ENCODE measurements at regions not wholly inside any gene's neighbourhood (a gene's known extent, or its start where the extent isn't known, plus 50 kb on each side); places are given as distances from the start of the nearest gene placed in this dataset.

GRCh38 chr7:46671108-46671769 is 750.2 kb upstream of the IGFBP3 start:
- H3K27me3 ChIP-seq (replicated peaks in 1 of 2; ENCODE audit: control insufficient read depth in 2 of 2, insufficient read depth in 2 of 2, low read length in 1 of 2) = no peaks in the 10 kb centered on the region
- no peaks in the 10 kb centered on the region for H3K36me3 ChIP-seq (ENCODE audit: control insufficient read depth in 2 of 2, insufficient read depth in 2 of 2, low read length in 1 of 2)
- in situ Hi-C loops (cut with MboI) (no loop called here), intact Hi-C loops (cut with micrococcal nuclease; ENCODE audit: unreplicated experiment) (no loop called here)
- SMC1A ChIA-PET (ENCODE audit: uncharacterized antibody, unreplicated experiment) = interaction anchor here (0.8 to 3.4 kb wide), 5 partner anchors 11 to 113 kb away, joined by 3 to 22 read pairs (median 4); no protein-coding TSS in a partner anchor
- 83% methylated on average over 1 of the region's 1 CpG for WGBS (ENCODE audit: insufficient coverage, insufficient replicate concordance, low lambda C conversion rate, missing lambda C conversion rate)
- H2AFZ ChIP-seq (ENCODE audit: control insufficient read depth, low read depth, low read length) = no peak overlapping the region
- H3K27ac ChIP-seq (ENCODE audit: control insufficient read depth, insufficient read depth) = no peak overlapping the region
- RAD21 ChIA-PET (ENCODE audit: unreplicated experiment) = interaction anchor here (0.9 to 1.0 kb wide), 4 partner anchors 10 to 11 kb away, joined by 3 to 4 read pairs (median 3); no protein-coding TSS in a partner anchor
- no peak overlapping the region for H3K4me3 ChIP-seq
- no peak overlapping the region for H3K9ac ChIP-seq (ENCODE audit: control insufficient read depth, insufficient read depth, low read length)
- TF ChIP-seq CHD2 (IDR thresholded peaks at IDR 0.05; ENCODE audit: borderline replicate concordance, low read depth, low read length) (no peak), BACH1 (IDR thresholded peaks at IDR 0.05; ENCODE audit: borderline replicate concordance) (no peak), PKNOX1 (IDR thresholded peaks at IDR 0.05) (no peak), SUPT20H (IDR thresholded peaks at IDR 0.05; ENCODE audit: borderline replicate concordance, control insufficient read depth, low read depth, low read length) (no peak), SIX5 (IDR thresholded peaks at IDR 0.05; ENCODE audit: low read depth, low read length, severe bottlenecking) (no peak), POU2F2 (IDR thresholded peaks at IDR 0.05; ENCODE audit: borderline replicate concordance, low read depth, low read length) (no peak), MEF2A (IDR thresholded peaks at IDR 0.05; ENCODE audit: insufficient read depth, low read depth, low read length) (no peak), ZBED1 (IDR thresholded peaks at IDR 0.05; ENCODE audit: borderline replicate concordance) (no peak), NR2C2 (IDR thresholded peaks at IDR 0.05; ENCODE audit: borderline replicate concordance, control insufficient read depth, insufficient read length, low read depth) (no peak)
- no peak overlapping the region for H3K4me2 ChIP-seq (ENCODE audit: control insufficient read depth, insufficient read depth)
- no peaks in the 10 kb centered on the region for H3K79me2 ChIP-seq (ENCODE audit: control insufficient read depth, insufficient read depth, low read length)
- ATAC-seq (no peak), FAIRE-seq (no peak), DNase-seq (ENCODE audit: low read depth, low spot score) (no peak)
- H3K4me1 ChIP-seq (ENCODE audit: control insufficient read depth, insufficient read depth, low read length) = no peaks in the 10 kb centered on the region
- CTCF ChIA-PET = interaction anchor here (0.9 to 1.3 kb wide), 3 partner anchors 12 to 748 kb away, joined by 3 to 4 read pairs (median 3); no protein-coding TSS in a partner anchor
- H3K9me3 ChIP-seq (replicated peaks; ENCODE audit: control insufficient read depth, insufficient read depth, low read length) = no peaks in the 10 kb centered on the region
- no TSS peak for BruUV-seq (replicated peaks)
- POLR2A ChIA-PET = interaction anchor here (2.6 kb wide), 1 partner anchor 9 kb away, joined by 16 read pairs; no protein-coding TSS in a partner anchor
- no peaks in the 10 kb centered on the region for H4K20me1 ChIP-seq (ENCODE audit: control insufficient read depth, insufficient read depth)
